ENCODE measurements at regions not wholly inside any gene's neighbourhood (a gene's known extent, or its start where the extent isn't known, plus 50 kb on each side); places are given as distances from the start of the nearest gene placed in this dataset.

- DNase-seq, result no peak
These were observed 1014.5 kb downstream of the BRINP3 start for GRCh38 chr1:189463166-189463565.

DNA sequence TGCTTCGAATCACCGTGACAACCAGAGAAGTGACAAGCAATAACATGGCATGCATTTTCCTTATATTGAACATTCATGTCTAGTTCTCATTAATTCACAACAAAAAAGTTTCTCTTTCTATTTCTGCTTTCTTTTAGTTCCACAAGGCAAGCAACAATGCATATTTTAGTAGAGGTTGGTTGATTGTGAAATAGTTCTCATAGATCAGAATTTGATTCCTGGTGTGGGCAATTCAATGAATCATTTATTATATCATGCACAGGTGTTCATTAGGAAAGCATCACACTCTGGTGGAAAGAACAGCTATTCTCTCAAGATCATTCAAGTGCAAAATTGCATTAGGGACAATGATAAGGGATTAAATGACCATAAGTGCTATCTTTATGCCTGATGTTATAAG, 980.9 kb downstream of the BRINP3 start:
- DNase-seq, result no peak

GRCh38 chr1:189499736-189500135, 977.9 kb downstream of the BRINP3 start:
- no peak for DNase-seq

- no peak for DNase-seq
These were observed 976.9 kb downstream of the BRINP3 start for GRCh38 chr1:189500778-189501177.

GRCh38 chr1:189510827-189511226, 966.8 kb downstream of the BRINP3 start:
- no peak for DNase-seq

- DNase-seq, result no peak
These were observed 964.6 kb downstream of the BRINP3 start for GRCh38 chr1:189513091-189513490.

DNA sequence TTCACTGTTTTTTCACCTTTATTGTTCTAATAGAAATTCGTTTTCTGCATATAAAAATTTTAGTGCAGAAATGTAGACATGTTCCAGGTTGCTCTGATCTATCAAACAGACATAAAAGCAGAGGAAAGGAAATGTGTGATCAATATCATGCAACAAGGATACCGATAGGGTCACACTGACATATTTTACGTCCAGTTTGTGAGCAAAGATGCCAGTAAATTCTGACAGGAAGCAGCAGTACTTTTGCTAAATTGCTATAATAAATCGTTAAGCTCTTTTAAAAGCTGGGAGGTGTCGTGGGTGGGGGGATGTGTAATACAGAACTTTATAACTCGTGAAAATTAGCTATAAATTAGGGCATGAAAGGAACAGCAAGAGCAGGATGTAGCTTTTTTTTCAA, 955.2 kb downstream of the BRINP3 start:
- DNase-seq, result no peak

DNA sequence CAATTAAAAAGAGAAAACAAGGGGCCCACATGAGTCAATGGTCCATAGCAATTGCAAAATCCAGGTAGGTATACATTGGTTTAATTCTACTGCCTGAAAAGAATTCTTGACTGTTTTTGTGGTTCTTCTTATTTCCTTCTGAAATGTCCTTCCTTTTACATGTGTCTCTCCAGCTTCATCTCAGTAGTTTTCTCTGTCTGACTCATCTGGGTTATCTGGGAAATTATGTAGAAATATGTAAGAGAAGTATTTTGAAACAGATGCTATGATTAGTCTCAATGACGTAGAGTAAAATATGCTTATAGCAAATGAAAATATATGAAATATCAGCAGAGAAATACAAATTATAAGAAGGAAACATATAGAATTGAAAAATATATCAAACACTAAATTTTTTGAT, 953.2 kb downstream of the BRINP3 start:
- no peak for DNase-seq

DNA sequence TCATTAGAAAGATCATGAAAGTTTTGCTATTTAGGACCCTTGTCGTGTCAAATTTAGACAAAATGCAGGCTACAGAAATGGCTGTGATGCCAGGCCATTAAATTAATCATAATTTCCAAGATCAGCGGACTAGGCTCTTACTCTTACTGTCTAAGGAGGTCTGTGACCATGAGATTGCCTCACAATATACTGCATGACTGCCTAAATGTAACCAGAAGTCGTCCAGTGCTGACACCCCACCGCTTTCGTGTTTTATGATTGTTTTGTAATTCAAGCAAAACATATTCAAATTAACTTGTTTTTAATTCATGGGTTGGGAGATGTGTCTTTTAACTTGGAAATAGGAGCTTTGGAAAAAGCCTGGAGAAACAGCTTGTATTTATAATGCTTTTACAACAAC, 947.5 kb downstream of the BRINP3 start:
- DNase-seq, result no peak

GRCh38 chr1:189538271-189538670, 939.4 kb downstream of the BRINP3 start:
- DNase-seq, result no peak

- DNase-seq, result no peak
These were observed 927.2 kb downstream of the BRINP3 start for GRCh38 chr1:189550498-189550897.

- DNase-seq, result no peak
These were observed 913.9 kb downstream of the BRINP3 start for GRCh38 chr1:189563784-189564183.

DNA sequence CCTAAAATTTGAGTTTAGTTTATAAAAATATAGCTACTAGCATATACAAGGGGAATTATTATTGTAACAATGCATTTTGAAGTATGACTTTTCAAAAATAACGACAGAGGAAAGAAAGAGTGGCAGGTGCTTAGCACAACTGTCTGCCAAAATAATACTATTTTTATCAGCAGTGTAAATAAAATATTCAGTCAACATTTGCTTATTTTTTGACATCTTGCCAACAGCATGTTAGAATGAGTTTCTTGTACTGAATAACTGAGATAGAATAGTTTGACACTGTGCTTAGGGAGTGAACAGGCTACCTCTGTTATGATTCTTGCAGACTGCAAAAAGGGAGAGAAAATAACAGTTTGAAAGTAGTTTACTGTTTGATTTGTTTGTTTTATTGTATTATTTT, 909.8 kb downstream of the BRINP3 start:
- peak; percentile 2 for DNase-seq

DNA sequence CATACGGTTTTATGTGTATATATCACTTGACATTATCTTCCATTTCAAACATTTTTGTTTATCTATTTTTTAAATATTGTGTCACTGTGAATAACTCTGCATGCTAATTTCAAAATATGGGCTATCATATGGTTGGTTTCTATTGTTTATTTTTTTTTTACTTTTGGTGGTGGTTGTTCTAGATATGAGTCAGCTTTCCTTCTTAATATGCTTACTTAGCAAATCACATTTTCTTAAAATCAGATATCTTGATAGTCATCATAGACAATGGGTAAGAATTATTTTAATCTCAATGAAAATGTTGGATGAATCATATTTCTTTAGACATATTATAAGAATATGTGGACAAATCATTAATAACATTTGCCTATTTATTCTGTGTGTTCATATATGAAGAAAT, 881.5 kb downstream of the BRINP3 start:
- no peak for DNase-seq

DNA sequence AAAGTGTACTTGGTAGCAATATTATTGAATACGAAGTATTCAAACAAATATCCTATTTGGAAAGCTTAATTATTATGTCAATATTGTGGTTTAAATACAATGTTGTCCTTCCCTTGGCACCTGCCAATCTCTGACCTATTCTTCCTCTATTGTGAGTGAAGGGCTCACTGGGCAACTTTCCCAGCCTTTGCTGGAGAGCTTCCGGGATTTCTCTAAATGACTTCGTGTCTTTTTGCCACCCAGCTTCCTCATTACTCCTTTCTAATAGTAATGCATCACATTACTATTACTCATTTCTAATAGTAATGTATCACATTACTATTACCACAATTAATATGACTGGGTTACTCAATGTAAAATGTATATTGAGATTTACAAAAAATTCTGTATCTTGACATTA, 880.6 kb downstream of the BRINP3 start:
- DNase-seq, result peak; percentile 93

DNA sequence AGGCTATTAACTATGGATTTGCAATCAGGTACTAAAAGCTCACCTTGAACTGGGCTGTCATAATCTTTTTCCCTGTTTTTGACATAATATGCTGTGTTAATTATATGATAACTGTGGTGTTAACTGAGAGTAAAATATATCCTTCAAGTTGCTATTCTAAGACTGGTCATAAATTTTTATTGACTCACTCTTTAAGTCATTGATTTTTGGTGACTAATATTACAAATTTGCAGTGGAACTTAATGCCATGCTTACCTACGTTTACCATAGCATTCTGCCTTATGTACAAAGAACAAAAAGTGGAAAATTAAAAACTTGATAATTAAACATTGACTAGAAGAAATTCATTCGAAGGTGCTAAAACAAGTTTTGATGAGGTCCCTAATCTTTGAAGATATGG, 872.4 kb downstream of the BRINP3 start:
- no peak for DNase-seq

DNA sequence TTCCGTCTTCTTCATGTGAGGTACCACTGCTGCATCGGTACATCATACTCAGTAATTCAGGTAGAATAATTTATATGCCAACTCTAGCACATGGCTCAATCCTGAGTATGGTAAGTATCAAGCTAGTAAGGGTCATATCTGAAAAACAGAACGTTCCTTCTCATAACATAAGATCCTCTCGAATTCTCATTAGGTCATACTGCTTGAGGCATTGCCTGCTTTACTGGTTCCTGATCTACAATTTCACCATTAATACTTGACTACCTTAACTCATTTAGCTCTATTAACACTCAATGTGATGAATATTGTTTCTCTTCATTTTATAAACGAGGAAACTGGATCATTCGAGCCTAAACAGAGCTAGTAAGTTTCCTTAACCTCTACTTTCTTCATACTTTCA, 871.6 kb downstream of the BRINP3 start:
- no peak for DNase-seq

GRCh38 chr1:189606795-189607476, 870.7 kb downstream of the BRINP3 start:
- no peak for DNase-seq

DNA sequence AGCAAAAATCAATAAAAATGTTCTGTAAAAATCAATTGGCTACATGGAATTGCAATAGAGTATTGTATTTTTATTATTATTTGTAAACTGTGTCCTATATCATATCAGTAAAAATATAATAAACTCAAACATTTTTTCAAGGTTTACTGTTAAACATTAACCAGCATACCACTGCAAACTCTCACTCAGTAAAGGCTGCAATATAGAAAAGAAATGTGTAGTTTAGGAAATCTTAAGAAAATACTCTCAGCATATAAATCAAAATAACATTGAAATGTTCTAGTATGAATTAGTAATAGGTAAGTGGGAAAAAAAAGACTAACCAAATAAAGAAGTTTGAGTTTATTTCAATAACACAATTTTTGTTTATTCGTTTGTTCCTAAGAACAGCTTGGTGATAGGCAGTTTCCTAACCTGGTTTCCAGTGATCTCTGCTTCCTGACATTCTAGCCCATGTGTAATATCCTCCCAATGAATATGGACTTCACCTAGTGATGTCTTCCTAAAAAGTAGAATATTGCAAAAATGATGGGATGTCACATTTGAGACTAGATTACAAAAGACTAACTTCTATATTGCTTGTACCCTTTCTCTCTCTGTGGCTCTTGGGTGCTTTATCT, 870.1 kb downstream of the BRINP3 start:
- DNase-seq, result no peak

DNA sequence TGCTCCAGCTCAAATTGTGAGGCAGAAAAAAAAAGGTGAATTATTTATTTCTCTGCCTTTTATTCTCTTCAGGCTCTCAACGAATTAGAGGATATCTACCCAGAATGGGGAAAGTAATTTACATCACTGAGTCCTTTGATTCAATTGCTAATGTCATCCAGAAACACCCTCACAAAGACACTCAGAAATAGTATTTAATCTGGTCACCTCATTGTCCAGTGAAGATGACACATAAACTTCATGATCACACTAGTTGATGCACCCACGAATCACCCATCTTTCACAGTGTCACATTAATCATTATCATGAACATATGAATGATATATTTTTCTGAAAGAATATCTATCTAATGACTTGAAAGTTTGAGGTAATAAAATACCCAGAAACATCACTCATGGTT, 868.5 kb downstream of the BRINP3 start:
- no peak for DNase-seq

GRCh38 chr1:189616893-189617292, 860.8 kb downstream of the BRINP3 start:
- DNase-seq, result no peak

- DNase-seq, result peak; percentile 42
These were observed 857.9 kb downstream of the BRINP3 start for GRCh38 chr1:189619682-189620332.

DNA sequence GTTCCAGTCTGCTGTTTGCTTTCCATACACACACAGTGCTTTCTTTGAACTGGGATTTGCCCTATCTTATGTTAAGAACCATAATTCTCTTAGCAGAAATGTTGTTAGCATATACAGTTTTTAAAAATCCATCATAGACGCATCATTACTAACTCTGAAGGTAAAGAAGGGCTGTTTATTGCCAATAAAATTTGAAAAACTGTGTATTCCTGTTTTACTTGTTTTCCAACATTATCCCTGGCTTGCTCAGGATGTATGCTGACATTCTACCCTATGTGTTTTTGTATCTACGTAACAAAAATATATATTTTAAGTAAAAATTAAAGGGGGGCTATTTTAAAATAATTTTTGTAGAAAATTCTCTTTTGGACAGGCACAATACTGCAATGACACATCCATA, 857.2 kb downstream of the BRINP3 start:
- no peak for DNase-seq

- no peak for DNase-seq
These were observed 854.3 kb downstream of the BRINP3 start for GRCh38 chr1:189623336-189623735.

DNA sequence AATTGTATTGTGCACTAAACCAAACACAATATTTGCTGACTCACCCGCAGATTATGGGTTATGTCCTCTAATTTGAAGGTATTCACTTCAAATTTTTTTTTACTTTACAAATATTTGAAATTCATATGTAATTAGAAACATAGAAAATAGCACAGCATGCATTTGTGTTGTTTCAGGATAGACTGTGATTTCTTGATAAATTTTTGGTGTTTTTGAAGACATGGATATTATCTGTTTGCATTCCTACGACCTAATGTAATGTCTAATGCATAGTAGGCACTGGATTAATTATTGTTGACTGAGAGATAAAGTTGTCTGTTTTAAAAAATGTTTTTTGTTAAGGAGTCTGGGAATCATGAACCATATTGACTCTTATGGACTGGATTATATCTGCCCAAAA, 850.2 kb downstream of the BRINP3 start:
- no peak for DNase-seq

All from COR-L47 (cell line).